GM23248 (cell line): ENCODE measurements at regions not wholly inside any gene's neighbourhood (a gene's known extent, or its start where the extent isn't known, plus 50 kb on each side); places are given as distances from the start of the nearest gene placed in this dataset.

Source experiments
- EZH2 ChIP-seq: fragments of 200-600 bp; sonication (generic); IDR thresholded peaks from 2 replicates; pipeline ENCODE4 v1.6.1; 2018; ENCODE audit warnings: antibody characterized with exemption, mild to moderate bottlenecking; ENCODE audit not compliant: insufficient read depth, poor library complexity, severe bottlenecking
- EZH2phosphoT487 ChIP-seq: fragments of 200-600 bp; sonication (generic); IDR thresholded peaks from 2 replicates; pipeline ENCODE4 v1.6.1; 2018; ENCODE audit warnings: antibody characterized with exemption, moderate library complexity, mild to moderate bottlenecking, low read depth; ENCODE audit not compliant: insufficient read depth

- TF ChIP-seq EZH2, result no peak
- no peak for TF ChIP-seq EZH2phosphoT487
Observed at GRCh38 chr5:58401701-58402100, 58.2 kb downstream of the PLK2 start.
